Chondrocyte (in vitro differentiated cells): ENCODE measurements at regions not wholly inside any gene's neighbourhood (a gene's known extent, or its start where the extent isn't known, plus 50 kb on each side); places are given as distances from the start of the nearest gene placed in this dataset.

Experiments
- DNase-seq: peaks from one replicate; pipeline ENCODE4 v3.0.0; 2021; ENCODE audit warnings: mixed read lengths, low spot score
- H3K27ac Mint-ChIP-seq: one replicate; pipeline ENCODE4 v1.8.0; 2021; ENCODE audit warnings: mild to moderate bottlenecking, moderate library complexity, mixed read lengths; ENCODE audit not compliant: unreplicated experiment
- H3K27me3 Mint-ChIP-seq: 2 replicates; pipeline ENCODE4 v1.8.0; 2021; ENCODE audit warnings: low read depth, mixed read lengths
- H3K36me3 Mint-ChIP-seq: 2 replicates; pipeline ENCODE4 v1.8.0; 2021; ENCODE audit warnings: low read depth, mixed read lengths
- H3K4me1 Mint-ChIP-seq: 2 replicates; pipeline ENCODE4 v1.8.0; 2021; ENCODE audit warnings: low read depth, mild to moderate bottlenecking, mixed read lengths
- H3K4me3 Mint-ChIP-seq: one replicate; pipeline ENCODE4 v1.8.0; 2021; ENCODE audit warnings: mild to moderate bottlenecking, moderate library complexity, mixed read lengths; ENCODE audit not compliant: unreplicated experiment
- H3K9me3 Mint-ChIP-seq: 2 replicates; pipeline ENCODE4 v1.8.0; 2021; ENCODE audit warnings: low read depth, mixed read lengths
- TF ChIP-seq, protein P1 (sequence below): fragments of 200-600 bp; sonication (generic); IDR thresholded peaks from 2 replicates; pipeline ENCODE4 v1.5.0; 2021; ENCODE audit warnings: antibody characterized with exemption, mild to moderate bottlenecking, moderate library complexity

DNA sequence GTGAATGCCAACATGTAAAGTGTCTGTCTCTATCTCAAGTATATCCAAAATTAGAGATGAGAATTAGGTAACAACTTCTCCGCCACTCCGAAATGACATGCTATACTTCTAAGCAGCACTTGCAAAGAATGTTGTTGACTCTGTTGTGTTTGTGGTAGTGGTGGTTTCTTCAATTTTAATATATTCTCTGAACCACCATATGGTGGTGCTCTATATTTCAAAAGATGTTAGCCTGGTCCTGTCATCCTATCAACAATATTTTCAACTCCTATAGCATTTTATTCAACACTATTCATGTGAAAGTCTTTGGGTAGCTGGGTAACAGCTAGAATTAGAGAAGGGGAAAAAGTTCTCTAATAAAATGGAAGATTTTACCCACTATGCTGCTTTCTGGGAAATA lies 1622.8 kb upstream of the IGFBP7 start:
- no peak overlapping the region for H3K4me3 Mint-ChIP-seq
- H3K9me3 Mint-ChIP-seq: no peaks in the 10 kb centered on the region
- peaks cover 3% of the 10 kb centered on the region for H3K4me1 Mint-ChIP-seq
- TF ChIP-seq, protein P1, sequence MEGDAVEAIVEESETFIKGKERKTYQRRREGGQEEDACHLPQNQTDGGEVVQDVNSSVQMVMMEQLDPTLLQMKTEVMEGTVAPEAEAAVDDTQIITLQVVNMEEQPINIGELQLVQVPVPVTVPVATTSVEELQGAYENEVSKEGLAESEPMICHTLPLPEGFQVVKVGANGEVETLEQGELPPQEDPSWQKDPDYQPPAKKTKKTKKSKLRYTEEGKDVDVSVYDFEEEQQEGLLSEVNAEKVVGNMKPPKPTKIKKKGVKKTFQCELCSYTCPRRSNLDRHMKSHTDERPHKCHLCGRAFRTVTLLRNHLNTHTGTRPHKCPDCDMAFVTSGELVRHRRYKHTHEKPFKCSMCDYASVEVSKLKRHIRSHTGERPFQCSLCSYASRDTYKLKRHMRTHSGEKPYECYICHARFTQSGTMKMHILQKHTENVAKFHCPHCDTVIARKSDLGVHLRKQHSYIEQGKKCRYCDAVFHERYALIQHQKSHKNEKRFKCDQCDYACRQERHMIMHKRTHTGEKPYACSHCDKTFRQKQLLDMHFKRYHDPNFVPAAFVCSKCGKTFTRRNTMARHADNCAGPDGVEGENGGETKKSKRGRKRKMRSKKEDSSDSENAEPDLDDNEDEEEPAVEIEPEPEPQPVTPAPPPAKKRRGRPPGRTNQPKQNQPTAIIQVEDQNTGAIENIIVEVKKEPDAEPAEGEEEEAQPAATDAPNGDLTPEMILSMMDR: peak; percentile 61
- H3K36me3 Mint-ChIP-seq: no peaks in the 10 kb centered on the region
- no peak overlapping the region for H3K27ac Mint-ChIP-seq
- DNase-seq: no peak
- H3K27me3 Mint-ChIP-seq: peaks cover 14% of the 10 kb centered on the region

DNA sequence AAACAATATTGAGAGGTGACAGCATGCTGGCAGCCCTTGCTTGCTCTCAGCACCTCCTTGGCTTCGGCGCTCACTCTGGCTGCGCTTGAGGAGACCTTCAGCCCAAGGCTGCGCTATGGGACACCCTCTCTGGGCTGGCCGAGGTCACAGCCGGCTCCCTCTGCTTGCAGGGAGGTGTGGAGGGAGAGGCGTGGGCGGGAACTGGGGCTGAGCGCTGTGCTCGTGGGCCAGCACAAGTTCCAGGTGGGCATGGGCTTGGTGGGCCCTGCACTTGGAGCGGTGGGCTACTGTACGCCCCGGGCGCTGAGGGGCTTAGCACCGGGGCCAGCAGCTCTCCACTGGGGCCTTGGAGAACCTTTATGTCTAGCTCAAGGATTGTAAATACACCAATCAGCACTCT lies 1613.8 kb upstream of the IGFBP7 start:
- peaks cover 2% of the 10 kb centered on the region for H3K9me3 Mint-ChIP-seq
- H3K4me1 Mint-ChIP-seq: no peaks in the 10 kb centered on the region
- H3K27ac Mint-ChIP-seq: no peak overlapping the region
- TF ChIP-seq, protein P1: no peak
- no peak for DNase-seq
- no peaks in the 10 kb centered on the region for H3K36me3 Mint-ChIP-seq
- no peak overlapping the region for H3K4me3 Mint-ChIP-seq
- H3K27me3 Mint-ChIP-seq: peaks cover 16% of the 10 kb centered on the region

DNA sequence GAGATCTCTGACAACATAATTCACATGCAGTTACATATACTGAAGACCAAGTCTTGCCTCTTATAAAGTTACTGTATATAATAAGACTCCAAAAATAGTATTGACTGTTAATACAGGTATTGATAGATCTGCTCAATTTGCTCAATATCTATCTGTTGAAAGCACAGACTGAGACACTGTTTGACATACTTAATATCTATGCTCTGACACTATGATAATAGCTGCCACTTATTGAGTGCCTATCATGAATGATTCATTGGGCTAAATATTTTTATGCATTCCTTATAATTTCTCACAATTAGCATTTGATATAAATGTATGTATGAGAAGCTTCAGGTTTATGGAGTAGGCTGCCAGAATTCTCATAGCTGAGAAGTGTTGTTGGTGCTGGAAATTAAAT lies 1600.9 kb upstream of the IGFBP7 start:
- no peak overlapping the region for H3K4me3 Mint-ChIP-seq
- DNase-seq: no peak
- TF ChIP-seq, protein P1: no peak

DNA sequence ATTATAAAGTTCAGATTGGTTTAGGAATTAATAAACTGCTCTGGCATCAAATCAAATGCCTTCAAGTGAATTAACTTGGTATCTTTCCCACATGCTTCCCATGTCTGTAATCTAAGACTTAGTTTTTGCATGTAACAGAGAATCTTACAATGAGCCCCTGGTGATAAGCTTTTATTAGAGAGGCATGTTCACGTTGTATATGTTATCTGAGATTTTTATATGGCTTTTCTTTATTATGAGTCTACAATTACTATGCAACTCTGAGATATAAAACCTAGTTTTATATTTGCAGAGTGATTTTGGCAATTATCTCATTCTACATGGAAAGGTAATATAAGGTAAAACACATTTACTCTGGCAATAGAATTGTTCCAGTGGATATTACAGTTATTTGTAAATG lies 1578.4 kb upstream of the IGFBP7 start:
- H3K9me3 Mint-ChIP-seq: no peaks in the 10 kb centered on the region
- H3K4me1 Mint-ChIP-seq: no peaks in the 10 kb centered on the region
- H3K4me3 Mint-ChIP-seq: no peak overlapping the region
- H3K27me3 Mint-ChIP-seq: peaks cover 5% of the 10 kb centered on the region
- no peaks in the 10 kb centered on the region for H3K36me3 Mint-ChIP-seq
- TF ChIP-seq, protein P1: no peak
- DNase-seq: no peak
- H3K27ac Mint-ChIP-seq: no peak overlapping the region

More for the DNA sequence above, 1600.9 kb upstream of the IGFBP7 start:
- Mint-ChIP-seq H3K27ac (no peak overlapping the region), H3K36me3 (no peaks in the 10 kb centered on the region), H3K9me3 (peaks cover 4% of the 10 kb centered on the region), H3K4me1 (no peaks in the 10 kb centered on the region), H3K27me3 (peaks cover 6% of the 10 kb centered on the region)

DNA sequence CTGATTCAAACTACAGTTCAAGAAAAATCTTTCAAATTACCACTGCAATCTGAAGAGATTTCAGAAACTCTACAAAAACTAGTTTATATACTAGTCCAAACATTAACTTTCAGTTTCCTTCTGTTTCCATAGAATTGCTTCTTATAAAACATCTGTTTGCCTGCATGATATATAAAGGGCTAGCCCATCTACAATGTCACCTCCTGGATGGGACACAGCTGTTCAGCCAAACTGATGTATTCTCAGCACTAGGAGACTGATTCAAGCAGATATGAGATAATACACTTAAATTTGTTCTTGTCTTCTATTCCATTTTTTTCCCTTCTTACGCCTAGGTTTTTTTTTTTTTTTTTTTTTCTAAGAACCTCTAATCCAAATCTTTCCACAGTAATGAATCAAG lies 1569.7 kb upstream of the IGFBP7 start:
- H3K27ac Mint-ChIP-seq: no peak overlapping the region
- no peak overlapping the region for H3K4me3 Mint-ChIP-seq
- H3K4me1 Mint-ChIP-seq: no peaks in the 10 kb centered on the region
- no peak for DNase-seq
- no peaks in the 10 kb centered on the region for H3K9me3 Mint-ChIP-seq
- TF ChIP-seq, protein P1: no peak
- H3K36me3 Mint-ChIP-seq: no peaks in the 10 kb centered on the region
- H3K27me3 Mint-ChIP-seq: no peaks in the 10 kb centered on the region
